ENCODE measurements at regions not wholly inside any gene's neighbourhood (a gene's known extent, or its start where the extent isn't known, plus 50 kb on each side); places are given as distances from the start of the nearest gene placed in this dataset.

- H3K36me3 ChIP-seq = no peaks in the 10 kb centered on the region
- no peak overlapping the region for H3K4me3 ChIP-seq (replicated peaks in 1 of 3)
- no peak for TF ChIP-seq POLR2A (IDR thresholded peaks at IDR 0.05)
- TF ChIP-seq CTCF (IDR thresholded peaks at IDR 0.05) = no peak
- DNase-seq = no peak
- no peaks in the 10 kb centered on the region for H3K9me3 ChIP-seq
- intact Hi-C loops (cut with DNase I) = no loop called here
- H3K27me3 ChIP-seq = no peaks in the 10 kb centered on the region
- no peak overlapping the region for H3K27ac ChIP-seq
- H3K4me1 ChIP-seq = no peaks in the 10 kb centered on the region
- 33 to 47% methylated on average over 1 of the region's 1 CpG for WGBS, 2 donors
Observed at GRCh38 chr16:66058832-66059231, 307.7 kb upstream of the CDH5 start.

DNA sequence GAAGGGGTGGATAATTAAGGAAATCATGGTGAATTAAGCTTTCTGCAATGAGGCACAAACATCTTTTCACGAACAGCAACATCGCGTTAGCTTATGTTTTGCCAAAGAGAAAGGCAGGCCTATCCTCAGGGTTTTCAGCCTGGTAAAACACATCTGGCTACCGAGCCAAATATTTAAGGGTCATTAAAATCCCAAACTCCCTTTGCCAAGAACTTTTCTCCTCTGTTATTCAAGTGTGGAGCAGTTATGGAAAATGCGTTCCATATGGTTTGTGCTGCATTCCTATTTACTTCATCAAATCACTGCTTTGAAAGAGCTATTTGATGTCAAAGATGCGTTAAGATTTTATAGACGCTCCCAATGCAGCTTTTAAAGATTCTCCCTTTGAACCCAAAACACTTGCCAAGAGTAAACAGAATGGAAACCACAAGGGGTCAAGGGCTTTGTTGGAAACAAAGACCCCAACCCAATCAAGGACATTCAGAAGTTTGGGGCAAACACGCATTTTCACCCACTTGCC, 308.3 kb upstream of the CDH5 start:
- intact Hi-C loops (cut with DNase I) = no loop called here
- H3K27ac ChIP-seq = no peak overlapping the region
- WGBS, 2 donors = 81 to 88% methylated on average over 8 of the region's 8 CpGs

GRCh38 chr16:66057057-66057456, 309.4 kb upstream of the CDH5 start:
- no peaks in the 10 kb centered on the region for H3K4me1 ChIP-seq
- no peak for DNase-seq
- no peaks in the 10 kb centered on the region for H3K9me3 ChIP-seq
- intact Hi-C loops (cut with DNase I) = no loop called here
- no peaks in the 10 kb centered on the region for H3K36me3 ChIP-seq
- H3K27ac ChIP-seq = no peak overlapping the region
- 90 to 95% methylated on average over 3 of the region's 3 CpGs for WGBS, 2 donors
- no peaks in the 10 kb centered on the region for H3K27me3 ChIP-seq
- no peak overlapping the region for H3K4me3 ChIP-seq (replicated peaks in 1 of 3)
- TF ChIP-seq CTCF (IDR thresholded peaks at IDR 0.05) (no peak), POLR2A (IDR thresholded peaks at IDR 0.05) (no peak)

More for the DNA sequence above, 308.3 kb upstream of the CDH5 start:
- H3K27me3 ChIP-seq = no peaks in the 10 kb centered on the region
- no peak for DNase-seq
- H3K36me3 ChIP-seq = no peaks in the 10 kb centered on the region
- TF ChIP-seq CTCF (IDR thresholded peaks at IDR 0.05) = no peak
- no peak for TF ChIP-seq POLR2A (IDR thresholded peaks at IDR 0.05)
- H3K4me1 ChIP-seq = no peaks in the 10 kb centered on the region
- H3K9me3 ChIP-seq = no peaks in the 10 kb centered on the region
- no peak overlapping the region for H3K4me3 ChIP-seq (replicated peaks in 1 of 3)

DNA sequence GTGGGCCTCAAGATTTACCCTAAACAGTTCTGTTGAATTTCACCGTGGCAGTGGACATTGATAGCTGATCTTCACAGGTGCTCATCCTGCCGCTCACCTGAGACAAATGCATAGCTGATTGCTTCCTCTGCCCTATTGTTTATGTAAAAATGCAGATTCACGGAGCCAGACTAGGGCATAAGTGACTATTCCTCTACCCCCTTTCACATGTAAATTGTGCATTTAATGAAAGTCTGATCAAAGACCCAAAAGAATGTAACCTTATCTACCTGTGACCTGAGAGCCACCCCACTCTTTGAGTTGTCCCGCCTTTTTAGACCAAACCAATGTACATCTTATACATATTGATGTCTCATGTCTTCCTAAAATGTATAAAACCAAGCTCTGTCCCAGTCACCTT, 312.4 kb upstream of the CDH5 start:
- Histone ChIP-seq H3K27me3 (no peaks in the 10 kb centered on the region), H3K4me3 (replicated peaks in 1 of 3) (no peak overlapping the region), H3K36me3 (no peaks in the 10 kb centered on the region), H3K9me3 (no peaks in the 10 kb centered on the region), H3K4me1 (no peaks in the 10 kb centered on the region), H3K27ac (no peak overlapping the region)
- no peak for DNase-seq
- intact Hi-C loops (cut with DNase I) = no loop called here
- TF ChIP-seq CTCF (IDR thresholded peaks at IDR 0.05) (no peak), POLR2A (IDR thresholded peaks at IDR 0.05) (no peak)
- WGBS, 2 donors = 83 to 84% methylated on average over 4 of the region's 4 CpGs

- TF ChIP-seq CTCF (IDR thresholded peaks at IDR 0.05) (no peak), POLR2A (IDR thresholded peaks at IDR 0.05) (no peak)
- DNase-seq = no peak
- no peaks in the 10 kb centered on the region for H3K27me3 ChIP-seq
- H3K27ac ChIP-seq = no peak overlapping the region
- H3K36me3 ChIP-seq = no peaks in the 10 kb centered on the region
- H3K4me3 ChIP-seq (replicated peaks in 1 of 3) = no peak overlapping the region
- H3K9me3 ChIP-seq = no peaks in the 10 kb centered on the region
- intact Hi-C loops (cut with DNase I) = no loop called here
- WGBS, 2 donors = 95 to 98% methylated on average over 2 of the region's 2 CpGs
- no peaks in the 10 kb centered on the region for H3K4me1 ChIP-seq
Observed at GRCh38 chr16:66052745-66053144, 313.7 kb upstream of the CDH5 start.
